Common myeloid progenitor, CD34-positive (primary cell): ENCODE measurements at regions not wholly inside any gene's neighbourhood (a gene's known extent, or its start where the extent isn't known, plus 50 kb on each side); places are given as distances from the start of the nearest gene placed in this dataset.

Source experiments
- CTCF ChIA-PET: fragments of 350-600 bp; sonication (Branson Sonifier 250); formaldehyde crosslinking; loops from one replicate; lab custom pipeline; 2021; ENCODE audit warnings: antibody characterized with exemption; lab: Charles Lee
- POLR2A ChIA-PET: fragments of 350-600 bp; sonication (Branson Sonifier 250); formaldehyde crosslinking; loops from one replicate; lab custom pipeline; 2021; ENCODE audit warnings: antibody characterized with exemption; lab: Charles Lee
- DNase-seq, 3 donors: peaks; one replicate each; pipeline versions ENCODE4 v3.0.0 to v3.0.0-alpha.2; 2013
- H3K27ac ChIP-seq, 2 experiments: 1 replicate in 1 of 2; 2 replicates in 1 of 2; pipeline ENCODE4 v1.7.0; 2013; ENCODE audit warnings: inconsistent platforms in 2 of 2, low read length in 2 of 2, mild to moderate bottlenecking in 2 of 2, low read depth in 1 of 2, moderate library complexity in 1 of 2; ENCODE audit not compliant: severe bottlenecking in 2 of 2, insufficient read depth in 1 of 2, poor library complexity in 1 of 2
- H3K27me3 ChIP-seq, 5 experiments: replicated peaks in 2 of 5; 1 replicate in 3 of 5; 2 replicates in 2 of 5; pipeline versions ENCODE4 v1.6.1 to v1.7.0; 2013; ENCODE audit warnings: low read length in 4 of 5, mild to moderate bottlenecking in 2 of 5, moderate library complexity in 2 of 5, inconsistent platforms in 1 of 5; ENCODE audit not compliant: insufficient read depth in 5 of 5, control insufficient read depth in 4 of 5
- H3K36me3 ChIP-seq, 4 experiments: 1 replicate in 2 of 4; 2 replicates in 2 of 4; pipeline versions ENCODE4 v1.6.1 to v1.7.0; 2013; ENCODE audit warnings: low read length in 3 of 4, control low read depth in 1 of 4, mild to moderate bottlenecking in 1 of 4; ENCODE audit not compliant: control insufficient read depth in 4 of 4, insufficient read depth in 4 of 4
- H3K4me1 ChIP-seq, 4 experiments: 1 replicate in 3 of 4; 2 replicates in 1 of 4; pipeline versions ENCODE4 v1.6.1 to v1.7.1; 2013; ENCODE audit warnings: low read length in 3 of 4, mild to moderate bottlenecking in 3 of 4, control low read depth in 1 of 4, inconsistent platforms in 1 of 4, moderate library complexity in 1 of 4; ENCODE audit not compliant: control insufficient read depth in 4 of 4, insufficient read depth in 4 of 4; ENCODE audit errors: control extremely low read depth in 1 of 4
- H3K4me3 ChIP-seq, 7 experiments: 1 replicate in 4 of 7; 2 replicates in 3 of 7; pipeline versions ENCODE4 v1.5.1 to v1.7.0; 2013; ENCODE audit warnings: mild to moderate bottlenecking in 7 of 7, low read length in 6 of 7, moderate library complexity in 6 of 7, inconsistent platforms in 2 of 7, low read depth in 2 of 7, control low read depth in 1 of 7; ENCODE audit not compliant: insufficient read depth in 4 of 7, control insufficient read depth in 1 of 7; ENCODE audit errors: extremely low read depth in 1 of 7
- H3K9me3 ChIP-seq, 5 experiments: 1 replicate in 4 of 5; 2 replicates in 1 of 5; pipeline versions ENCODE4 v1.6.1 to v1.7.1; 2013; ENCODE audit warnings: low read length in 4 of 5, mild to moderate bottlenecking in 2 of 5, inconsistent platforms in 1 of 5, low read depth in 1 of 5, moderate library complexity in 1 of 5; ENCODE audit not compliant: control insufficient read depth in 4 of 5, insufficient read depth in 2 of 5; ENCODE audit errors: control extremely low read depth in 1 of 5
- WGBS: methylation state at CpG from one replicate; pipeline ENCODE4 v1.1.5; 2013; ENCODE audit not compliant: insufficient coverage; 5-methylcytosine and 5-hydroxymethylcytosine counted together

DNA sequence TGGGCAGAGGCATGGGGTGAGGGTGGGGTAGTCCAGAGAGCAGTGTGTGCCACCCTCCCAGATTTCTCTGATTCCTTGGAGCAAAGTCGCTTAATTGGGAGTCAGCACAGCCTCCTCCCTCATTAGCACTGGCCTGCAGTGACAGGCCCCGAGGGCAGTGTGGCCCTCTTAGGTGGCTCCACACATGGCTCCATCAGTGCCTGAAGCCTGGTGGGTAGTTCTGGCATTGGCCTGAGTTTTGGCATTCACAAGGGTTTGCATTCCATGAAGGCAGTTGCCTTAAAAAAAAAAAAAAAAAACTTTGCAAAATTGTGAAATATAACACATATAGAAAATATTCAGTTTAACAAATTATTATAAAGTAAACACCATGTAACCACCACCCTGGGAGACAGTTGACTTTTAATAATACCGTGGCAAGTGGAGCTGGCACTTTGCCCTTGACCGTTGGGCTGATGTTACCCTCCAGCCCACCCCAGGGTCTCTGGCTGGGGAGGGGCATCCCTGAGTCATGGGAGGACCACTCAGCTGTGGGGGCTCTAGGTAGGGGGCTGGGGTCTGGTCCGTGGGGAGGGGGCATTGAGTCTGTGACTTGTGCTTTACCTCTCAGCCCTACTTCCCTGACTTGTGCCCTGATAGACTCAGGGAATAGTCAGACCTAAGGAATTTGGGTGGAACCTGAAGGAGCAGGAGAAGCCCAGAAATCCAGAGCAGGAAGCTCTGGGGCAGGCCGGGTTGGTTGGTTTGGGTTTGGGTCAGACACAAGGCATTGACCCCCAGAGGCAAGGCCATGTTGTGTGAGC is 51.3 kb upstream of the PITX1 start:
- no peak overlapping the region for H3K27ac ChIP-seq
- POLR2A ChIA-PET = interaction anchor here (0.6 kb wide), 1 partner anchor 23 kb away, joined by 4 read pairs; no protein-coding TSS in a partner anchor
- DNase-seq = no peak
- CTCF ChIA-PET = no interaction called here
- peaks cover 0 to 12% (median 8%) of the 10 kb centered on the region in 5 experiments for H3K27me3 ChIP-seq
- peaks cover 3 to 16% (median 7%) of the 10 kb centered on the region in 5 experiments for H3K9me3 ChIP-seq
- 95% methylated on average over 4 of the region's 6 CpGs for WGBS
- no peaks in the 10 kb centered on the region for H3K36me3 ChIP-seq
- H3K4me3 ChIP-seq = no peak overlapping the region
- no peaks in the 10 kb centered on the region for H3K4me1 ChIP-seq
